Activated naive CD4-positive, alpha-beta T cell (primary cell): ENCODE measurements at regions not wholly inside any gene's neighbourhood (a gene's known extent, or its start where the extent isn't known, plus 50 kb on each side); places are given as distances from the start of the nearest gene placed in this dataset.

Experiments
- DNase-seq, 4 experiments: peaks; one replicate each; lab custom pipeline; 2025; lab: John Stamatoyannopoulos, UW

DNA sequence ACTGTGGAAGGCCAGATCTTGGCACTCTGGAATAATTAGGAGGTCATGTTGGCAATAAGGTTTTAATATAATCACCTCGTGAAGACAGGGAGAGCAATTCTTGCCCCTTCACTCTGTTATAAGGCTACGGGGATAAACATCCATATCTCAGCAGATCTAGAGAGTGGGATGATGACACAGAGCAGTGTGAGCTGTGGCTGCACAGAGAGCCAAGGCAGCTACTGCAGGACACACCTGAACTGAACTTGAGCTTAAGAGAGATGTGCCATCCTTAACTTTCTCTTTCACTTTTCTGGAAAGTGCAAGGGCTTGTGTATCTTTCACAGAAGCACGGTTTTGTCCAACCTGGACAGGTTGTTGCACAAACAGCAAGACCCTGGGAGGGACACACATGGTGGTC is 174.7 kb downstream of the GATA3 start:
- no peak for DNase-seq

DNA sequence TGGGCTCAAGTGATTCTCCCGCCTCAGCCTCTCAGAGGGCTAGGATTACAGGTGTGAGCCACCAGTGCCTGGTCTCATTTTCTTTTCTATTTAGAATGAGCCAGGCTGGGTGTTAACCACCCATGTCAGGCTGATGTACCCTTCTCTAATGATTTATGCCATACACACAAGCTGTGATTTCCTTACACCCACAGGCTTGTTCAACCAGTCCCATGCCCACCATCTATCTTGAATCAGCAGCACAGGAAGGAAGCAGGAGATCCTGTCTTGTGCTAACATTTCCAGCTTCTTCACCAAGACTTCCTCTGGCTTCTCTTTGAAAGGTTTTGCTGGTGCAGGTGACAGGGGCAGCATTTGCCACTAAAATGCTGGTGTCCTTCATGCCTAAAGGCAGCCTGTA is 176.4 kb downstream of the GATA3 start:
- no peak for DNase-seq

DNA sequence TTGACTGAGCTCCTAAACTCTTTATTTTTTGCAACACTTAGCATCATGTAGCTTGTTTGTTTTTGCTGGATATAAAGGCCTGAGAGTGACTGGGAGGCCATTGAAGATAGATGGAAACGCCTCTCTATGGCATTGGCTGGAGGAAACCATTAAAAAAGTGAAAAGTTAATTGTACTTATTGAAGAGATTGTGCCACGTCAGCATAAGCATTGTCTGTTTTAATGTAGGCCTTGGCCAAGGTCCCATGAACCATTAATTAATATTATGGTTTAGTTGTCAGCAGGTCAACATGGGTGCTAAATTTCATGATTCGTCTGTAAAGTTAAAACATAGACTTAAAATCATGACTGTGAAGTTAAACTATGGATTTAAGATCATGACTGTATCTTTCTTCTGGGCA is 178.6 kb downstream of the GATA3 start:
- DNase-seq, result no peak

DNA sequence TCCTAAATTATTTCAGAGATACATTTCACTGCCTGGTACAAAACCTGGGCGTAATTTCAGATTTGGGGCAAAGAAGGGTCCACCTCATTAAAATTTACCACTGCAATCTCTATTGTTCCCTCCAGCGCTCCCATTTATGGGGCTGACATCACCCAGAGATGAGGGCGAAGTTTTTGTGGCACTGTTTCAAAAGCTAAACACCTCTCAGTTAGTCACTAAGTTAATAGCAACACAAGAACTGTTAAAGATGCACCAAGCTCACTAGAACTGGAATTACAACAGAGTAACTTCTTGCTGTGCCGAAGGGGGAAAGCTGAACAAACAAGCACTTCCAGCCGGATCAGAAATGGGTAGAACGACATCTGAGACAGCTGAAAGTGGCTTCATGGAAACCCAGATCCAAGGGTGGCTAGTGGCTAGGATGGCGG is 179.4 kb downstream of the GATA3 start:
- DNase-seq, result no peak

DNA sequence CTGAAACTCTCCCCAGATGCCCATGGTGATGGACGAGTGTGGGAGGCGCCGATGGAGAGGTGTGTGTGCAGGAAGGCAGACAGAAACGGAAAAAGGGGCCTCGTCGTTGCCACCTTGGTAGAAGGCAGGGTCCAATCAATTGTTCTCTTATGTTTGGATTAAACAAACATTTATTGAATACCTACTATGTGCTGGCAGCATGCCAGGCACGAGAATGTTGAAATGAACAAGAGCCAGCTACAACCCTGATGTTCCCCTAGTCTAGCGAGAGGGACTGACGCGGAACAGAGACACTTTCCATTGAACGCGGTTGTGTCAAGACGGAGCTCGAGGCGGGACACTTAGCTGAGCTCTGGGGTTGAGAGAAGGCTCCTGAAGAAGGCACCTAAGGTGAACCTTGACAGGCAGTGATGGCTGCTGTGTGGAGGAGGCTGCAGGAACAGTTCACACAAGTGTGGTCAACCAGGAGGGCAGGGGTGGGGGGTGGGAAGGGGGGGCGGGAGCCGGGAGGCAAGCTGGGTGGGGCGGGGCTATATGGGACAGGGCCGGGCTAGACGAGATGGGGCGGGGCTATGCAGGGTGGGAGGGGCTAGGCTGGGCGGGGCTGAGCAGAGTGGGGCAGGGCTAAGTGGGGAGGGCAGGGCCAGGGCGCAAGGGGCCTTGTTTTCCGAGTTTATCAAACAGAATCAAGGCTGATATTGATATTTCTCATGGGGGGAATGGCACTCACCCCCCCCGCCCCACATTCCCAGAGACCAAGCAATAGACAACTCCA is 181.0 kb downstream of the GATA3 start:
- no peak for DNase-seq

DNA sequence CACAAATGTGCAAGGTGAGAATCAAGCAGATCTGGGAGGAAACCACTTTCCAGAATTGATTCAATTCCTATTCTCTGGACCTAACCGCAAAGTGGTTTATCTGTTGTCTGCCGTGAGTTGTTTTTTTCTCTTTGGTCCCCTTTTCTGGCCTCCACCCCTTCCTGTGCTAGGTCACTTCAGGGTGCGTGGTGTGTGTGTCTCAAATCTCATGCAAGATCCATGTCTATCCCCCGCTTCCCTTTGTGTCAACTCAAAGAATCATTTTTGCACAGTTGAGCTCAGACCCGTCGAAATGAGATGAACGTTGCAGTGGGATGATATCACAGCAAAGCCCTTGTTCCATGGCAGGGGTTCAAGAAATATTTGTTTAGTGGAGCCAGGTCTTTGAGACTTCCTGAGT is 184.5 kb downstream of the GATA3 start:
- DNase-seq, result no peak

DNA sequence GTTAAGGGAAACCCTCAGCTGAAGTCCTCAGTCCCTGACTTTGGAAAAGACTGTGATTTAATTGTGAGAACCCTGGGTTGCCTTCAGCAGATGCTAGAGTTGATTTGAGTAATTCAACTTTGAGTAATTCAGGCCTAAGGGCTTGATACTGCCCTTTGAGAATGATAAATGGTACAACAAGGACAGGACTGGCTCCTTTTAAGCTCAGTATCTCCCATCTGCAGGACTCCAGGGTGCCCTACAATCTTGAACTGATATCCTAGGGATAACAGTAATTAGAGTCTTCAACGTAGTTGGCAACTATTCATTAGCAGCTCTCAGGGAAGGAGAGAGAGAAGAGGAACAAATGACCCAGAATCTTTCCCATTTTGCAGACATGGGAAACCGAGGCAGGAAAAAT is 186.4 kb downstream of the GATA3 start:
- no peak for DNase-seq

DNA sequence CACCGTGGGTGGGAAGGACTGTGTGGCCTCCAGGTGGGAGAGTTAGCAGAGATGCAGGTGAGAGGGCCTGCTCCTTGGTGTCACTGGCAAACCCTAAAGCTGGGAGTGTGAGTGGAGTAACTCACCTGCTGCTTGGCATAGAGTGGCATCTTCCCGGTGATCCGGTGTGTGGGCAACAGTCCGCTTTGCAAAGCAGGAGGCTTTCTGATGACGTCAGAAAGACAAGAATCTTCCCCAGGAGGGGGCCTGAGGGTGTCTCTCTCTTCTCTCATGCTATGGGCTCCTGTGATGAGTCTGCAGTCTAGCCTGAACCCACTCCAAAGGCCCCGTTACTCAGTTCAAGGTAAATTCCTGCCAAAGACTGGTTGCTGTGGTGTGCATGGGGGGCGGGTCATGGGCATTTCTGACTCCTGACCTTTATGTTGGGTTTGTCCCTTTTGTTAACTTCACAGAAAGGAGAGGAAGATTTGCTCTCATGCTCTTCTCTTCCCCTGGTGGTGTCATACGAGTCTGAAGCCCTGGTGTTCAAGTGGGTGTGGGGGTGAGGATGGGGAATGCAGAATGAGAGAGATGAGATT is 187.9 kb downstream of the GATA3 start:
- no peak for DNase-seq

DNA sequence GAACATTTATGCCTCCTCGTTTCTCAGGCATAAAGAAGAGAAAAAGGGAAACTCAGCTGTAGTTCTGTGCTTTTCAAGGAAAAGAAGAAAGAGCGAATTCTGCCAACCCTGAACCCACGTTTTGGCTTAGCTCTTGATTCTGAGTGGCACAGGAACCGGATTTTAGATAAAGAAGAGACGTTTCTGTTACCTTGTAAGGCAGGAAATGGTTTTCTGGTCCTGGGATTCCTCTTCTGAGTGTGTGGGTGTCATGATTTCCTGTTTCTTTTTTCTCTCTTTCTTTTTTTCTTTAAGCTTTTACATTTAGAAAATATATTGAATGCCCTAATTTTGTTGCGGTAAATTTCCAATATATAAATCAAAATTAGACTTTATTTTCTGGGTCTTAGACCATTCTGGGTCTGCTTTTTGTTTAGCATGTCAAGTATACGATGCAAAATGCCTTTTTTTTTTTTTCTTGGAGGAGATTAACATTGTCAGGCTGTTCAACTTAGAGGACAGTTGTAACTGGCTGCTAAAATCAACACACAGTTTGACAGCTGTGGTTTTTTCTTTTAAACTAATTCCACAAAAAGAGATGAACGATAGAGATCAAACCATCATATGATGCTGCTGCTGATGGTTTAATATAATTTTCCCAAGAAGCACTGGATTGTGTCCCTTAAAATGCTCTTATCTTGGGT is 190.8 kb downstream of the GATA3 start:
- DNase-seq, result no peak

DNA sequence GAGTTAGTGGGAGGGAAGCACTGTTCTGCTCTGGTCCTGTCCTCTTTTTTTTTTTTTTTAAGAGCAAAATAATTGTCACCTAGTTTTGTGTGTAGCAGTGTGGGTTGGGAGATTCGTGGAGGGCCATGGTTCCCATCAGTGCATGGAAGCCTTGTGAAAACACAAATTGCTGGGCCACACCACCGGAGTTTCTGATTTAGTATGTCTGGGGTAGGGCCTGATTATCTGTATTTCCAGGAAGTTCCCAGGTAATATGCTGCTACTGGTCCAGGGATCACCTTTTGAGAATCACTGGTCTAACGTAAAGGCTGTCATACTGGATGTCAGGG is 191.3 kb downstream of the GATA3 start:
- DNase-seq, result no peak

DNA sequence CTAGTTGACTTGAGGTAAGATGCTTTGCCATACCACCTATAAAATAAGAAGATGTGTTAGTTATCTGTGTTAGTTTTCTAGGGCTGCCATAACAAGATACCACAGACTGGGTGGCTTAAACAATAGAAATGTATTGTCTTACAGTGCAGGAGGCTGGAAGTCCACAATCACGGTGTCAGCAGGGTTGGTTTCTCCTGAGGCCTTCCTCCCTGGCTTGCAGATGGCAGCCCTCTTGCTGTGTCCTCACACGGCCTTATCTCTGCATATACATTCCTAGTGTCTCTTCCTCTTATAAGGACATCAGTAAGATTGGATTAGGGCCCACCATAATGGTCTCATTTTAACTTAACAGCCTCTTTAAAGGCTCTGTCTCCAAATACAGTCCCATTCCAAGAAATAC is 192.1 kb downstream of the GATA3 start:
- no peak for DNase-seq

DNA sequence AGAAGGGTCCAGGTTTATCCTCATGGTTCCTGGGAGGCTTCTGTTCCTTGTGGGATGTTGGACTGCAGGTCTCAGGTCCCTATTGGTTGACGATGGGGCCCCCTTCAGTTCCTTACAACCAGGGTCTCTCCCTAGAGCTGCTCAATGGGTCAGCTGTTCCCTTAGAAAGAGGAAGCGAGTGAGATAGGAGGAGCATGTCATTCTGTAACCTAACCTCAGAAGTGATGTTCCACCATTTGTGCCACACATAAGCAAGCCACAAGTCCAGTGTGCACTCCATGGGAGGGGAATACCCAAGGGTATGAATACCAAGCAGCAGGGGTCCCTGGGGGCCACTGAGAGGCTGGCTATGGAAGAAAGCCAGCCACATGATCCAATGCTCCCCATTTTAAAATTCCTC is 192.7 kb downstream of the GATA3 start:
- DNase-seq, result no peak

DNA sequence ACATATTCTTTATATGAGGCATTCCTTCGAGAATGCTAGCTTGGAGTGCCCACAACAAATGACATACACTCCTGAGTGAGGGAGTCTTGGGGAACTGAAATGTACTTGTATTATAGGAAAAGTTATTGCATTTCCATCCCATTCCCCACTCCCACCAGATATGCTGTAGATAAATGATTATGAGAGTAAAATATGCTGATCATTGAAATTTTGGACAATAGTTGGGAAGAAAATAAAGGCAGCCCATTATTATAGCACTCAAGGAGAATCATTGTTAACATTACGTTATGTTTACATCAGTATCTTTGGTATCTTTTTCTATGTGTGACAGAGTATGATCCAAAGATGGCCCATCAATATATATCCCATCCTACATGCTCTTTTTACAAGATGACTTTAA is 194.4 kb downstream of the GATA3 start:
- no peak for DNase-seq

DNA sequence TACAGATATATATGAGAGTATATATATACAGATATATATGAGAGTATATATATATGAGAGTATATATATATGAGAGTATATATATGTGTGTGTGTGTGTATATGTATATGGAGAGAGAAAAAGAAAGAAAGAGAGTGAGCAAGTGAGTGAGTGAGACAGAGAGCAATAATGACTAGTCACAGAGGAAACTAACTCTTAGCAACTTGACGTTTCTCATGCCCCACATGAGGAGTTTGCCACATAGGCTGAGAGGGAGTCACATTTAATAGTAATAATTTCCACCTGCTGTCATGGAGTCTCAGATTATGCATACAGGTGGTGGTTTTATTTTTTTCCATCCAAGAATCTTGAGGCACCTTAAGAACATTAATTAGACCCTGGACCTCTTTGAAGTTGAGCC is 199.9 kb downstream of the GATA3 start:
- DNase-seq, result no peak

DNA sequence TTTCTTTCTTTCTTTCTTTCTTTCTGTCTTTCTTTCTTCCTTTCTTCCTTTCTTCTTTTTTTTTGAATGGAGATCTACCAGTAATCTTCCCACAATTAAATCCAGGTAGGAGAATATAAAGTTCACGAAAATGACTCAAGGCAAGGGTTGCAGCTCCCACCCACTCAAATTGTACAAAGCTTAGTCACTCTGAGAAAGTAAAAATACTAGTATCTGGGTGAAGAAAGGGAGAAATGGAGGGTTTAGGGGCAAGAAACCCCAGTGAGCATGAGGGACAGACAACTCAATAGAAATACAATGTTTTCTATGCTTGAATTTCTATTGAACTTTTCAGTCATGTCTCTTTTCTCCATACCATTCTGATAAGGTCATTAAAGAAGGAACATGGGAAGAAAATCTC is 200.8 kb downstream of the GATA3 start:
- DNase-seq, result no peak

DNA sequence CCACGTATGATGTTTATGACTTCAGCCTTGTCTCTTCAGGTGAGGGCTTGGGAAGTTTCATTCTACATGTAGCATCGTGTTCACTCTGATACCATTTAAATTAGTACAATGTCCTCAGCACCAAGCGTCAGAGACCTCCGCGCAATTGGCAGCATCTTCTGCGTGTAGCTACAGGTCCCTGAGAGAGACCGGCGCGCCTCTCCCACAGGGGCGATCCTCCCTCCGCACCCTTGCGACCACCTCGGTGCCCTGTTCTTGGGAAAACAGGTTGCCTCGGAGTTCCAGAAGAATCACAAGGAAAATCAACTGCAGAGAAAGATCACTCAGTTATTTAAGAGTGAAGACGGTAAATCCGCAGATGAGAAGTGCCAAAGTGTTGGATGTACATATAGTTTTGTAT is 206.2 kb downstream of the GATA3 start:
- DNase-seq, result no peak

DNA sequence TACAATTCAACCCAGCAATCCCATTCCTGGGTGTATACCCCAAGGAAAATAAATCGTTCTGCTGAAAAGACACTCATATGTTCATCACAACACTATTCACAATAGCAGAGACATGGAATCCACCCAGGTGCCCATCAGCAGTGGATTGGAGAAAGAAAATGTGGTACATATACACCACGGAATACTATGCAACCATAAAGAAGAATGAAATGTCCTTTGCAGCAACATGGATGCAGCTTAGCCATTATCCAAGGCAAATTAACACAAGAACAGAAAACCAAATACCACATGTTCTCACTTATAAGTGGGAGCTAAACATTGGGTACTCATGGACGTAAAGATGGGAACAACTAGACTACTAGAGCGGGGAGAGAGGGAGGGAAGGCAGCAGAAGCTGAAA is 207.8 kb downstream of the GATA3 start:
- DNase-seq, result no peak

DNA sequence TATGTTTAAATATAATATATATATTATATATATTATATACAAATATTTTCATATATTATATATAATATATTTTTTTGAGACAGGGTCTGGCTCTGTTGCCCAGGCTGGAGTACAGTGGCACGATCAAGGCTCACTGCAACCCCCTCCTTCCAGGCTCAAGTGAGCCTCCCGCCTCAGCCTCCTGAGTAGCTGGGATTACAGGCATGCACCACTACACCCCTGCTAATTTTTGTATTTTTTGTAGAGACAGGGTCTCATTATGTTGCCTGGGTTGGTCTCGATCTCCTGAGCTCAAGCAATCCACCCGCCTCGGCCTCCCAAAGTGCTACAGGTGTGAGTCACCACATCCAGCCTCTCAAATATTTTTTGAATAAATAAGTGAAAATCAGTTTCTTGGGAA is 215.5 kb downstream of the GATA3 start:
- DNase-seq, result no peak

DNA sequence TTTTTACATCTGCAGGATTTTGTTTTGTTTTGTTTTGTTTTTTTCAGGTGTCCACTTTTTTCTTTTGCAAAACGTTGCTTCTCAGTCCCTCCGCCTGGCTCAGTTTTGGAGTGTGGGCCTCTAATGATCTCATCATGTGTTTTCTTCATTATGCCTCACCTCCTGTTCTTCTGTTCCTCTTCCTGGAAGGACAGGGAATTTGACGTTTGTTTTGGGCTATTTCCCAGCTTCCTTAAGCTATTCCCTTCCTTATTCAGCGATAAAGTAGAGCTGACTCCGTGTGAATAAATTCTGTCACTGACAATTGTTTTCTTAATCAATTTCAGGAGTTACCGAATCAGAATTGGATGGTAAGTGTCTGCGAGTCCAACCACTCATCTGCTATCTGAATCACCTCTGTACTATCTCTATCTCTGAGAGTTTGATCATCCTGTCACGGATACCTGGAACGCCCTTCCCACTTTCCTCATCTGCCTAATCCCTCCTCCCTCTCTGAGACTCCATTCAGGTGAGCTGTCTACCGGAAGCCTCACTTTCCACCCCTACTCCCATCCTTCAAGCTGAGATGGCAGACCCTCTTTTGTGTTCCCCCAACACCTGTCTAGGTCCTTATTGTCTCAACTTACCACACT is 218.4 kb downstream of the GATA3 start:
- no peak for DNase-seq

DNA sequence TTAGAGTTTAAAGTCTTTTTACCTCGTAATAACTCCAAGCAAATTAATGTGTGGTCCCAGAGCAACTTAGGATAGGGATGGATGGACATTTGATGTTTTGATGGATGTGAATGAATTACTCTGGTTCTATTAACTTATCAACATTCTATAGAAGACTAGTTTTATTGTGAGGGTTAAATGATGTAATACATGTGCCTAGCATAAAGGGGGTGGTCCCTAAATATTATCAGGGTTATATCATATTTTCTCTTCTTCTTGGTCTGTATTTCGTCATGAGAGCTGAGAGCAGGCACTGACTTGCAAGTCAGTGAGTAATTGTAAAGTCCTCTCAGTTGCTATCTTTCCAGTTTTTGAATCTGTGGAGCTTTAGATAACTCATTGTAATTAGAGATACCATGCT is 219.3 kb downstream of the GATA3 start:
- no peak for DNase-seq

DNA sequence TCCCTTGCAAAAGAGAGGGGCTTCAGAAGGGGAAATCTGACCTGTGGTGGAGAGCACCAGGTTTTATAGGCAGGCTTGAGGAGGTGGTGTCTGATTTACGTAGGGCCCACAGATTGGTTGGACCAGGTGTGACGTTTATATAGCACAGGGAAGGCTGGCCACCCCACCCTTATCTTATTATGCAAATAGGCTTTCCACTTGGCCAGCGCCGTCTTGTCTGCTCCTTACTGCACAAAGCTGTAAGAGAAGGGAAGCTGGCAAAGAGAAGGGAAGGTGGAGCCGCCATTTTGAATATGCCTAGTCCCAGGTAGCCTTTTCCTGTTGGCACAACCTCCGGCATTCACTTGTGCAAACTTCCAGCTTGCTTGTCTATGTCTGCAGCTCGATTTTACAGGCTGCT is 221.4 kb downstream of the GATA3 start:
- no peak for DNase-seq

DNA sequence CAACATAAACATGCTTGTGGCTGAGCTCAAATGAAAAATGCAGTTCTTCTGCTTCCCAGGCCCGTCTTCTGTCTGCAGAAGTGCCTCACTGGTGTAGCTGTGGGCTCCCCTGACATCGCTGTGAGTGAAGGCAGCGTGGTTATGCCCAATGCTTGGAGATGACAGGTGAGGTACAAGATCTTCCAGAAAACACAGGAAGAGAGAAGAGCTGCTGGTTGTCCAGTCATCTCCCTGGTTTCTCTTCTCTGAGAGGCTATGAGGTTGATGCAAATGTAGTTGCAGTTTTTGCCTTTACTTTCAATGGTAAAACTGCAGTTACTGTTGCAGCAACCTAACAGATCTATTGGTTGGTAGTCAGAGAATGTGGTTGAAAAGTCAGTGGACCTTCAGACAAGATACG is 223.6 kb downstream of the GATA3 start:
- no peak for DNase-seq

DNA sequence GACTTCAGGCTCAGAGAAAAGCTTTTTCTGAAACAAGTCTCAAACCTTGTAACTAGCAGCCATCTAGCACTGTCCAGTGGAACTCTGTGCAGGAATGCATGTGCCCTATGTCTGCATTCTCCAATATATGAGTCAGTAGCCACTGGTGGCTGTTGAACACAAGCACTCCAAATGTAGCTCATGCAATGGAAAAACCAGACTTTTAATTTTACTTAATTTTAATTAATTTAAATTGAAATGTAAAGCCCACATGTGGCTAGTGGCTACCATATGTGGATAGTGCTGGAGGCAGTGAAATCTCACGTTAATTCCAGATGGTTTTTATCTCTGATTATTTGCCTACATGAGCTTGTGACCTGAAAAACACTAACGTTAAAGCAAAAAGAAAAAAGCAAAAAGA is 225.1 kb downstream of the GATA3 start:
- no peak for DNase-seq
